Activated naive CD8-positive, alpha-beta T cell treated with anti-CD3 and anti-CD28 coated beads, Interleukin-2, amount 50 U/mL, for 24 hours (primary cell): ENCODE measurements at regions not wholly inside any gene's neighbourhood (a gene's known extent, or its start where the extent isn't known, plus 50 kb on each side); places are given as distances from the start of the nearest gene placed in this dataset.
"Not testable (repeated sequence)": the region's sequence is repeated elsewhere in the genome, so short reads cannot be mapped to it uniquely, and the experiment has no call there.

Experiments used
- ATAC-seq: fragments of 150-1000 bp; cut with Tn5 transposase; one replicate; pipeline ENCODE4 v1.10.0; 2021
- DNase-seq: peaks from one replicate; pipeline ENCODE4 v3.0.0; 2021
- H3K27ac Mint-ChIP-seq: one replicate; pipeline ENCODE4 v1.8.0; 2021; ENCODE audit warnings: mild to moderate bottlenecking, mixed read lengths
- H3K27me3 Mint-ChIP-seq: one replicate; pipeline ENCODE4 v1.8.0; 2021; ENCODE audit warnings: mixed read lengths
- H3K36me3 Mint-ChIP-seq: one replicate; pipeline ENCODE4 v1.8.0; 2021; ENCODE audit warnings: low read depth, mixed read lengths
- H3K4me1 Mint-ChIP-seq: one replicate; pipeline ENCODE4 v1.8.0; 2021; ENCODE audit warnings: mixed read lengths
- H3K4me3 Mint-ChIP-seq: one replicate; pipeline ENCODE4 v1.8.0; 2021; ENCODE audit warnings: mild to moderate bottlenecking, moderate library complexity, mixed read lengths
- H3K9me3 Mint-ChIP-seq: one replicate; pipeline ENCODE4 v1.8.0; 2021; ENCODE audit warnings: mixed read lengths

- Mint-ChIP-seq H3K27ac (no peak overlapping the region), H3K27me3 (no peaks in the 10 kb centered on the region), H3K36me3 (no peaks in the 10 kb centered on the region), H3K4me3 (no peak overlapping the region), H3K4me1 (no peaks in the 10 kb centered on the region), H3K9me3 (no peaks in the 10 kb centered on the region)
- DNase-seq (no peak), ATAC-seq (no peak)
Observed at GRCh38 chr4:116598155-116598979, 487.0 kb downstream of the TRAM1L1 start.

- Mint-ChIP-seq H3K27ac (no peak overlapping the region), H3K9me3 (peaks cover 7% of the 10 kb centered on the region), H3K36me3 (no peaks in the 10 kb centered on the region), H3K4me1 (no peaks in the 10 kb centered on the region), H3K4me3 (no peak overlapping the region), H3K27me3 (no peaks in the 10 kb centered on the region)
- DNase-seq (no peak), ATAC-seq (no peak)
Observed at GRCh38 chr4:116590648-116591047, 494.7 kb downstream of the TRAM1L1 start.

- Mint-ChIP-seq H3K9me3 (peaks cover 7% of the 10 kb centered on the region), H3K4me3 (no peak overlapping the region), H3K36me3 (no peaks in the 10 kb centered on the region), H3K27ac (no peak overlapping the region), H3K4me1 (no peaks in the 10 kb centered on the region), H3K27me3 (no peaks in the 10 kb centered on the region)
- DNase-seq: no peak
- no peak for ATAC-seq
Observed at GRCh38 chr4:116588783-116589182, 496.6 kb downstream of the TRAM1L1 start.

GRCh38 chr4:116585246-116585645 is 500.1 kb downstream of the TRAM1L1 start:
- DNase-seq (no peak), ATAC-seq (no peak)
- H3K27me3 Mint-ChIP-seq: no peaks in the 10 kb centered on the region
- H3K36me3 Mint-ChIP-seq: no peaks in the 10 kb centered on the region
- no peak overlapping the region for H3K27ac Mint-ChIP-seq
- no peaks in the 10 kb centered on the region for H3K4me1 Mint-ChIP-seq
- peaks cover 8% of the 10 kb centered on the region for H3K9me3 Mint-ChIP-seq
- H3K4me3 Mint-ChIP-seq: no peak overlapping the region

GRCh38 chr4:116577321-116577720 is 508.1 kb downstream of the TRAM1L1 start:
- Mint-ChIP-seq H3K27ac (no peak overlapping the region), H3K36me3 (no peaks in the 10 kb centered on the region), H3K27me3 (no peaks in the 10 kb centered on the region), H3K9me3 (peaks cover 17% of the 10 kb centered on the region), H3K4me1 (no peaks in the 10 kb centered on the region), H3K4me3 (no peak overlapping the region)
- DNase-seq (no peak), ATAC-seq (no peak)

- H3K9me3 Mint-ChIP-seq: peaks cover 20% of the 10 kb centered on the region
- no peaks in the 10 kb centered on the region for H3K27me3 Mint-ChIP-seq
- H3K36me3 Mint-ChIP-seq: no peaks in the 10 kb centered on the region
- H3K4me1 Mint-ChIP-seq: no peaks in the 10 kb centered on the region
- H3K27ac Mint-ChIP-seq: no peak overlapping the region
- DNase-seq: no peak
- H3K4me3 Mint-ChIP-seq: no peak overlapping the region
- no peak for ATAC-seq
Observed at GRCh38 chr4:116573540-116573939, 511.8 kb downstream of the TRAM1L1 start.

- H3K4me1 Mint-ChIP-seq: no peaks in the 10 kb centered on the region
- no peaks in the 10 kb centered on the region for H3K36me3 Mint-ChIP-seq
- H3K4me3 Mint-ChIP-seq: no peak overlapping the region
- no peak overlapping the region for H3K27ac Mint-ChIP-seq
- ATAC-seq: no peak
- no peak for DNase-seq
- no peaks in the 10 kb centered on the region for H3K27me3 Mint-ChIP-seq
- H3K9me3 Mint-ChIP-seq: peaks cover 26% of the 10 kb centered on the region
Observed at GRCh38 chr4:116561768-116562167, 523.6 kb downstream of the TRAM1L1 start.

GRCh38 chr4:116551806-116552205 is 533.6 kb downstream of the TRAM1L1 start:
- no peak for ATAC-seq
- Mint-ChIP-seq H3K27ac (no peak overlapping the region), H3K4me3 (no peak overlapping the region), H3K9me3 (no peaks in the 10 kb centered on the region), H3K4me1 (no peaks in the 10 kb centered on the region), H3K27me3 (no peaks in the 10 kb centered on the region), H3K36me3 (no peaks in the 10 kb centered on the region)
- DNase-seq: no peak

GRCh38 chr4:116547632-116548031 is 537.7 kb downstream of the TRAM1L1 start:
- no peak overlapping the region for H3K4me3 Mint-ChIP-seq
- H3K4me1 Mint-ChIP-seq: no peaks in the 10 kb centered on the region
- DNase-seq: no peak
- no peak for ATAC-seq
- no peaks in the 10 kb centered on the region for H3K36me3 Mint-ChIP-seq
- peaks cover 5% of the 10 kb centered on the region for H3K9me3 Mint-ChIP-seq
- no peak overlapping the region for H3K27ac Mint-ChIP-seq
- no peaks in the 10 kb centered on the region for H3K27me3 Mint-ChIP-seq

GRCh38 chr4:116546759-116547158 is 538.6 kb downstream of the TRAM1L1 start:
- H3K9me3 Mint-ChIP-seq: peaks cover 5% of the 10 kb centered on the region
- no peak overlapping the region for H3K4me3 Mint-ChIP-seq
- no peak for DNase-seq

GRCh38 chr4:116544946-116545345 is 540.4 kb downstream of the TRAM1L1 start:
- peaks cover 5% of the 10 kb centered on the region for H3K9me3 Mint-ChIP-seq
- ATAC-seq (no peak), DNase-seq (no peak)
- H3K36me3 Mint-ChIP-seq: no peaks in the 10 kb centered on the region
- no peak overlapping the region for H3K4me3 Mint-ChIP-seq
- H3K4me1 Mint-ChIP-seq: no peaks in the 10 kb centered on the region
- H3K27ac Mint-ChIP-seq: no peak overlapping the region
- no peaks in the 10 kb centered on the region for H3K27me3 Mint-ChIP-seq

More at GRCh38 chr4:116546759-116547158, 538.6 kb downstream of the TRAM1L1 start:
- Mint-ChIP-seq H3K27ac (no peak overlapping the region), H3K27me3 (no peaks in the 10 kb centered on the region), H3K4me1 (no peaks in the 10 kb centered on the region), H3K36me3 (no peaks in the 10 kb centered on the region)
- ATAC-seq: no peak

- Mint-ChIP-seq H3K36me3 (no peaks in the 10 kb centered on the region), H3K9me3 (peaks cover 9% of the 10 kb centered on the region), H3K4me1 (no peaks in the 10 kb centered on the region), H3K27me3 (no peaks in the 10 kb centered on the region), H3K27ac (no peak overlapping the region), H3K4me3 (no peak overlapping the region)
- no peak for DNase-seq
- ATAC-seq: no peak
Observed at GRCh38 chr4:116539744-116540143, 545.6 kb downstream of the TRAM1L1 start.

GRCh38 chr4:116537828-116538227 is 547.5 kb downstream of the TRAM1L1 start:
- no peaks in the 10 kb centered on the region for H3K4me1 Mint-ChIP-seq
- H3K9me3 Mint-ChIP-seq: peaks cover 4% of the 10 kb centered on the region
- H3K27me3 Mint-ChIP-seq: no peaks in the 10 kb centered on the region
- no peak overlapping the region for H3K4me3 Mint-ChIP-seq
- no peak for DNase-seq
- no peak overlapping the region for H3K27ac Mint-ChIP-seq
- H3K36me3 Mint-ChIP-seq: no peaks in the 10 kb centered on the region
- no peak for ATAC-seq

- not testable (repeated sequence) for H3K27ac Mint-ChIP-seq, H3K9me3 Mint-ChIP-seq, H3K36me3 Mint-ChIP-seq, H3K4me1 Mint-ChIP-seq, DNase-seq, H3K27me3 Mint-ChIP-seq, ATAC-seq, H3K4me3 Mint-ChIP-seq
Observed at GRCh38 chr4:116536024-116536423, 549.4 kb downstream of the TRAM1L1 start.

- no peaks in the 10 kb centered on the region for H3K36me3 Mint-ChIP-seq
- no peaks in the 10 kb centered on the region for H3K27me3 Mint-ChIP-seq
- no peak for ATAC-seq
- no peak overlapping the region for H3K4me3 Mint-ChIP-seq
- peaks cover 4% of the 10 kb centered on the region for H3K9me3 Mint-ChIP-seq
- DNase-seq: no peak
- no peaks in the 10 kb centered on the region for H3K4me1 Mint-ChIP-seq
- H3K27ac Mint-ChIP-seq: no peak overlapping the region
Observed at GRCh38 chr4:116531870-116532269, 553.5 kb downstream of the TRAM1L1 start.

- no peak for ATAC-seq
Observed at GRCh38 chr4:116531026-116531425, 554.4 kb downstream of the TRAM1L1 start.

More at GRCh38 chr4:116531026-116531425, 554.4 kb downstream of the TRAM1L1 start:
- H3K4me3 Mint-ChIP-seq: no peak overlapping the region
- H3K27ac Mint-ChIP-seq: no peak overlapping the region
- H3K36me3 Mint-ChIP-seq: no peaks in the 10 kb centered on the region
- DNase-seq: no peak
- H3K4me1 Mint-ChIP-seq: no peaks in the 10 kb centered on the region
- H3K9me3 Mint-ChIP-seq: peaks cover 4% of the 10 kb centered on the region
- H3K27me3 Mint-ChIP-seq: no peaks in the 10 kb centered on the region
